EH (cell line): ENCODE measurements at regions not wholly inside any gene's neighbourhood (a gene's known extent, or its start where the extent isn't known, plus 50 kb on each side); places are given as distances from the start of the nearest gene placed in this dataset.

Experiments used
- DNase-seq: peaks from one replicate; pipeline ENCODE4 v3.0.0-alpha.2; 2015; ENCODE audit warnings: low read depth

DNA sequence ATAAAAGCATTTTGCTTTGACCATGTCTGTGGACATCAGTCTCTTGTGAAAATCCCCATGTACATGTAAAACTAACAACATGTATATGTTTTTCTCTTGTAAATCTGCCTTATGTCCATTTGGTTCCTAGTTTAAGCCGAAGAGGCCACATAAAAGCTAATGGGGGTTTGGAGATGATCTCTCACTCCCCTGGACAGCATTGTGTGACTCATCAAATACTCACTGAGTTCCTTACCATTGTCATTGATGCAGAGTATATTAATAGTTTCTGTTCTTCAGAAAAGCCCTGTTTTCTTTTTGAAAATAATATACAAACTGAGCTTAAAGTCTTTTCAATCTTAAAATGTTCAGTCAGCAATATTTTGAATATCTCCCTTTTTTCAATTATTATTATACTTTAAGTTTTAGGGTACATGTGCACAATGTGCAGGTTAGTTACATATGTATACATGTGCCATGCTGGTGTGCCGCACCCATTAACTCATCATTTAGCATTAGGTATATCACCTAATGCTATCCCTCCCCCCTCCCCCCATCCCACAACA, 536.7 kb upstream of the HTR2A start:
- DNase-seq: peak; percentile 67

DNA sequence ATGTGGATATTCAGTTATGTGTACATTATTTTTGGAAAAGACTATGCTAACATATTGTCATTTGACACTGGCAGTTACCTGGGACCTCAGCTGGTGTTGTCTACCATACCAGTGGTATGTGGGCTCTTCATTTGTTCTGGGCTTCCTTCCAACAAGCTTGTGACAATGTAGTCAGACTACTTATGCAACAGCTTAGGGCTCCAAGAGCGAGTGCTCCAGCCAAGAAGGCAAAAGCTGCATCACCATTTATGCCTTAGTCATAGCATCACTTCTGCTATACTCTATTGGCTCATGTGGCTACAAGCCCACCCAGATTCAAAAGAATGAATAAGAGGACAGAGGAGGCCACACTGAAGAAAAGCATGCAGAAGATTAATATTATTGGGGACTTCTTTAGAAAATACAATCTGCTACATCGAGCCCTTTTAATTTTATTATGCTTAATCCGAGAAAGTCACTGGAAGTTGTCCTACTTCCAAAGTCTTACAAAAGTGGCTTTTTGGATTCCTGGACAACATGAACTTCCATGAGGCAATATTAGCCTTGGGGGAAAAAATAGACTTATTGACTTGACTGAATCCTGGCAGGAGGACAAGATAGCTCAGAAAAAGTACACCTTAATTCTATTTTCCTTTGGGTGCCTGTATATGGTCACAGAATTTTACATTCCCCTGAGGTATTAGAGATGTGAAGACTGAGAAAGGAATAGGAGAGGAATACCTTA, 529.4 kb upstream of the HTR2A start:
- DNase-seq: peak; percentile 72

DNA sequence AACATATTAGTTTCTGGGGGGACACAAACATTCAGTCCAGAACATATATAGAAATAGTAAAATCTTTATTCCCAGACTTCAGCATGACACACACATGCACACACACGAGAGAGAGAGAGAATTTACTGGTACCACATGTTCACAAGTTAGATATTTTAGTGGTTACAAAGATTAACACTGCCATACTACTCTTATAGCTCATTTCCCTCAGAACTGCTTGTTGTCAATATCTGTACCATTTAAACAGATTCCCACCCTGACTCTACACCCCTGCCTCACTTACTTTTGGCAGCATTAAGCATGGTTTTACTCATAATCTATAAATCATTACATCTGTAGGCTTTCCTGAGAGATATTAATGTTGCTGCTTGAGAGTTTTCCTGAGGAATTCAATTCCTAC, 524.7 kb upstream of the HTR2A start:
- DNase-seq: no peak

DNA sequence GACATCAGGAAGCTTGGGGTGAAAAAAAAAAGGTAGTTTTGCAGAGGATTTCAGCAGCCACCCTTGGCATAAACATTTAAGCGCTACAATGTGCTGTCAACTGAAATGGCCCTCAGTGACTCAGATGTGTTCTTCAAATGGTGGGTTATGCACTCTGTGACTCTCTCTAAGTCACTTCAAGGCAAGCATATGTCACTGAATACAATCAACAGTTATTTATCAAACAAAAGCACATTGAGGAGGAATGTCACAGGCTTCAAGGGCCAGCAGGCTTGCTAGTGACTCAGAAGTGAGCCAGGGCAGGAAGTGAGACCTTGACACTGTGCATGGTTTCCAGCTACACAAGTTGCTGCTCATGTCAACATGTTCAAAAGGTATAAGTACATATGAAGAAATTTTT, 523.7 kb upstream of the HTR2A start:
- DNase-seq: peak; percentile 47

DNA sequence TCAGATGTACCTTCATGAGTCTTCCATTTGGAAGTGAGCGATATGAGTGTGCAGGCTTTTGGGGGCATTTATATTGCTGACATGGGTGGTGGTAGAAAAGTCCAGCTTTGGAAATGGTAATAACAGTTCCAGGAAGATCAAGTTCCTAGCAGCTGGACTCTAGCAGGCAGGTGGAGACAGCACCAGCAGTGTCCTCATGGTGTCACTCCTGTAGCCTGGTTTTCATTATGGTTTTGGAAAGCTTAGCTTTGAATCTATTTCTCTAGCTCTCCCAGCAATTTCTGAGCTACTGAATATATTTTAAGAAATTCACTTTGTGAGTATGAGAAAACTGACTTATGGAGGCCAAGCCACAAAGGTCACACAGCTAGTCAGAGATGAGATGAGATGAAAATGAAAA, 523.2 kb upstream of the HTR2A start:
- no peak for DNase-seq

GRCh38 chr13:47418206-47418920, 521.5 kb upstream of the HTR2A start:
- no peak for DNase-seq

GRCh38 chr13:47417485-47417884, 520.6 kb upstream of the HTR2A start:
- no peak for DNase-seq

DNA sequence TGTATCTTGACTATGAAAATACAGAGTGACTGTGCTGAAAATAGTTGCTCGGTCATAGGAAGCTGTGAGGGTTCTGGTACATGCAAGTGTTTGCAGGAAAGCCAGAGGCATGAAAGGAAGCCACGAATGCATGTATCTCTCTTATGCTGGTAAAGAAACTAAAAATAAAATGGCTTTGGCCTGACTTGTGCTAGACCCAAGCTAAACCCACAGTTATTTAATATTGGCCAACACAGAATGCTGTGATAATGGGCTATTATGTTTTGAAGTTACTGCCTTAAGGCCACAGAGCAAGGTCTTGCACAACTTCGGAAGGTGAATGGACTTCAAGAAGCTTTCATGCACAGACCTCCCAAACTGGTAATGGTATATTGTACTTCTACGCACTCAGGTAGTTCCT, 518.2 kb upstream of the HTR2A start:
- peak; percentile 59 for DNase-seq

GRCh38 chr13:47413526-47413925, 516.7 kb upstream of the HTR2A start:
- no peak for DNase-seq

DNA sequence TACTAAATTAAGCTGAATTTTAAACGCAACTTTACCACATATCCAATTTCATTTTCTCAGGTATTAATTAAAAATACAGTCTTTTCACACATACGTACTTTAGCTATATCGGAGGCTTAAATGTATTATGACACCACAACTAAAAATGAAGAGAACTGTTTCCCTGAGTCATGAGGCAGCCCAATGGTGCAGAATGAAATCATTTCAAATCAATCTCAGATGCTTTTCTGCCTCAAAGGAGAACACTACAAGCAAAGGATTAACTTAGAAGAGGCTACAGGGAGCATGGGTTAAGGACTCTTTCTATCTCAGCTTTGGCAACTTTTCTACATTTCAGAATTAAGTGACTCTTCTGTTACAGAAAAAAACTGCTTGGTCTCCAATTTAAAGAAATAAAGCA, 516.3 kb upstream of the HTR2A start:
- no peak for DNase-seq

DNA sequence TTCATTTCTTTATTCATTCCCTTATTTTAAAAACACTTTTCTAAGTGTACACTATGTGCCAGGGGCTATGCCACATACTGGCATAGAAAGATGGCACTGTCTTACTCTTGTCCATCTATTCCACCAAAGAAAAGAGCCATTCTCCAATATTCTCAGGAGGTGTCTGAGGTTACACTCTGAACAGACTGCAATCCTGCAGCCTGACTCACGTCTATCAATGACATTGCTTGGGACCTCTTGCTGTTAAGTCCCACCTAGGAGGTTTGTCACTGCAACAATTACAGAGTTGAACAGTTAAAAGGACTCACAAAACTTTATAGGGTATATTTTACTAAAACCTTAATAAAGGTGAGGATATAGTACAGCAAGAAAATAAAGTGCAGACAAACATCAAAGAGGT, 512.9 kb upstream of the HTR2A start:
- DNase-seq: no peak

- no peak for DNase-seq
Measured at GRCh38 chr13:47408546-47409319, 511.9 kb upstream of the HTR2A start.

- DNase-seq: no peak
Measured at GRCh38 chr13:47407808-47408207, 511.0 kb upstream of the HTR2A start.

DNA sequence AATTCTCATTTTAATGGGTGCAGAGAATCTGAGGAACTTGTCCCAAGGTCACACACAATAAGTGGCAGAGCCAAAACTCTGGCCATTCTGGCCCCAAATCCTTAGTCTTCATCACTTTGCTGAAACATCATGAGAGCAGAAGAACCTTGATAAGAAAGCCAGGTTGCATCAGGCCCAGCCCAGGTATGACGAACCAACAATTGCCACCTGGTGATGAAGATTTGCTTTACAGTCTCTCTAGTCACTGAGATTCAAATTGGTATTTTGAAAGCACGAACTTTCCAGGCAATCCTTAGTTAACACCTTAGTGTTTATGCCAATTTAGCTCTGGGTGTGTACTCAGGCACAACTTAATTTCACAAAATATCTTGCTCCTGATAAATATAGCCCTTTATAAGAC, 502.7 kb upstream of the HTR2A start:
- DNase-seq: no peak

GRCh38 chr13:47397739-47398138, 500.9 kb upstream of the HTR2A start:
- peak; percentile 61 for DNase-seq

DNA sequence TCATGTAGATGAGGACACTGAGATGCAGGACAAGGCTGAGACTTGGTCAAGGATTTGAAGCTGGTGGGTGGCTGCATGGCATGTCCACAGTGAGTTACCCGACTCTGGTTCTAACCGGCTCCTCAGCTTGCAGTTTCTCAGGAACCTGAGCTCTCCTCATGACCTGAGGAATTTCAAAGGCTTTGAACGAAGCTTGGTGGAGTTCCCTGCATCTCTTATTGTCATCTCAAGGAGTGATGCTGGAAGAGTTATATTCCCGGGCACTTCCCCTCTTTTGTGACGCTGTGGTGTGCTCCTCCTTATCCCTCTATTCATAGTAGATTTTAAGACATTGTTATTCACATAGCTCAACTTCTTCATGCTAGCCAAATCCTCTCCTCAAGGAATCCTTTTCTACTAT, 500.1 kb upstream of the HTR2A start:
- DNase-seq: no peak

GRCh38 chr13:47374741-47375140, 477.9 kb upstream of the HTR2A start:
- no peak for DNase-seq

GRCh38 chr13:47372751-47373150, 475.9 kb upstream of the HTR2A start:
- DNase-seq: no peak

DNA sequence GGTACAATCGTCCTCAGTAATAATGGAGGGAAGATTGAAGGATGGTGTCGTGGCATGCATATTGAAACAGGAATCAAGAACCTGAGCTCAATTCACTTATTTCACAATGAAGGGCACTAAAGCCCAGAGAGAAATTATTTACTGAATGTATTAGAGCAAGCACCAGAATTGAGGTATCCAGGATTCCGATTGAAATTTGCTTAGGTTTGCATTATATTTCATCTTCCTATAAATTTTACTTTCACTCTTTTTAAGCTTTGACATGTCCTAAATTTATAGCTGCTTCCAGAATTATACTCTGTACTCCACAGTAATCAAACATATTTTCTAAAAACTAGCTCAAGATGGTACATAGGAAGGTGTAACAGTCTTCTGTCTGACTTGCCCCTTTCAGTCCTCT, 454.9 kb upstream of the HTR2A start:
- DNase-seq: no peak

DNA sequence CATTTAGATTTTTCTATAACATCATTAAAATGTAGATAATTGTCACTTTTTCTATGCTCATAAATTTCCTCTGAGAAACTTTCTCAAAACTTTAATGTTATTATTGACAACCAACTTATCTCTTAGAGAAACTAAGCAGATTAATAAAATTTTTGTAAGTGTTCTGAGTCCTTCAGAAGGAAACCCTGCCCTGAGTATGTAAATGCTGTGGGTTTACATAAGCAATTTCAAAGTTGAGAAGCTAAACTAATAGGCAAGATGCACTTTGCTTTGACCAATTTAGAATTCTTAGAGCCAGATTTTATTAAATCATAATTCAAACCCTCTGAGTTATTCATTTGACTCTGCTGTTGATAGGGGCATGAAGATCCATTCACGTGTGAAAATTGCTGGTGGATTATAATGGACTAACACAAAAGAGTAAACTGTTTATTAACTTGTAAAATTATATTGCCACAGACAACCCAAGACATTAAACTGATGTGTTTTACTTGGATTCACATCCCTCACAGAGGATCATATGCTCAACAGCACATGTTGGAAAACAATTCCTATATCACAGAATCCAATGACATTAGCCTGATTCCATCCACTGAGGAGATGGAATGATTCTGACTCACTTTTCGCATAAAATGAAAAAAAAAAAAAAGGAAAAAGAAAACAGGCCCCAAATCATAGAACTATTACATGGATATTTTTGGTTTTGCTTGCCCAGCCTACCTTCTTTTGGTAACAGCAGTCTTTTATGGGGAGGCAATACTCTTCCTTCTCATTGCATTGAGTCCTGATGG, 453.7 kb upstream of the HTR2A start:
- no peak for DNase-seq

DNA sequence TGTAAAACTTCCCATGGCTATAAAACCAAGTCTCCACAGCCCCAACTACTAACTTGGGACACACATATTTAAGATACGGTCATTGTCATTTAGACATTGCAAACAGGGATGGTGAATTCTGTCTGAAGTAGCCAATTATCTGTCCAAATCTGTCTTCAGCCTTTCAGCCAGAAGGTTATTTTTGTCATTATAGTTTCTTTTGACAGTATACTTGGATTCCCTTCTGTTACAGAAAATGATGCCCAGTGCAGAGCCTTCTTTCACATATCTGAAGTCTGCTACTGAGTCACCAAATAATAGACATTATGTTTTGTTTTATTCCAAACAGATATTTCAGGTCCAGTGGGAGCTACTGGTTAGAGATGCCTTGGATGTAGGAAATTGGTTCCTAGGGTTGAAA, 452.4 kb upstream of the HTR2A start:
- DNase-seq: no peak
